GM21717 (cell line): ENCODE measurements at regions not wholly inside any gene's neighbourhood (a gene's known extent, or its start where the extent isn't known, plus 50 kb on each side); places are given as distances from the start of the nearest gene placed in this dataset.

ENCODE experiments used
- ATAC-seq: cut with Tn5 transposase; IDR thresholded peaks from one replicate; pipeline ENCODE4 v1.9.1; 2021; ENCODE audit warnings: mild to moderate bottlenecking, moderate library complexity; ENCODE audit not compliant: unreplicated experiment

- ATAC-seq: no peak
Measured at GRCh38 chr13:50428183-50428877, 413.1 kb downstream of the KCNRG start.

DNA sequence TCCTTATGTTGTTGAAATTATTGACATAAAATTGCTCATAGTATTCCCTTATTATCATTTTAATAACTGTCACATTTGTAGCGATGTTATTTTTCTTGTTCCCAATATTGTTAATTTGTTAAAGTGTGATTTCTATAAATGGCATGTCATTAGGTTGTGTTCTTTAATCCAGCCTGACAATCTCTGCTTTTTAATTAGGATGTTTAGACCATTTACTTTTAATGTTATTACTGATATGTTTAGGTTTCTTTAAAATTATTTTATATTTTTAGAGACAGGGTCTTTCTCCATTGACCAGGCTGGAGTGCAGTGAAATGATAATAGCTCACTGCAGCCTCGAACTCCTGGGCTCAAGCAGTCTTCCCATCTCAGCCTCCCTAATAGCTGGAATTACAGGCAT, 408.5 kb downstream of the DLEU7 start:
- ATAC-seq: no peak

DNA sequence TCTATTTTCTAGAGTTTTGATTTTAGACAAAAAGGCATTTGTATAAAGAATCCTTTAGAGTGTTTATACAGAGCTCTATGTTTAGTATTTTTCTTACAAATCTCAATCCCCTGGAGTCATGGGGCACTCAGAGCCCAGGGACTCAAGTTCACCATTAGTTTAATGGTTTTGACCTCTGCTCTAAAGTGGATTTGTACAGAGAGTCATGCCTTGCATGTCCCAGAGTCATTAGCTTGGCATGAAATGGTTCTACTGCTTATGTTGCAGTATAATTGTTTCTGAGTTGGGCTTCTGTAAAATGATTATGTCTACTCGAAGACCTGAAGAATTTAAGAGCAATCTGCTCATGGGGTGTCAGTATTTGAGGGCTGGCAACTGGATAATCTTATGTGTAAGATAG, 406.2 kb downstream of the DLEU7 start:
- no peak for ATAC-seq

DNA sequence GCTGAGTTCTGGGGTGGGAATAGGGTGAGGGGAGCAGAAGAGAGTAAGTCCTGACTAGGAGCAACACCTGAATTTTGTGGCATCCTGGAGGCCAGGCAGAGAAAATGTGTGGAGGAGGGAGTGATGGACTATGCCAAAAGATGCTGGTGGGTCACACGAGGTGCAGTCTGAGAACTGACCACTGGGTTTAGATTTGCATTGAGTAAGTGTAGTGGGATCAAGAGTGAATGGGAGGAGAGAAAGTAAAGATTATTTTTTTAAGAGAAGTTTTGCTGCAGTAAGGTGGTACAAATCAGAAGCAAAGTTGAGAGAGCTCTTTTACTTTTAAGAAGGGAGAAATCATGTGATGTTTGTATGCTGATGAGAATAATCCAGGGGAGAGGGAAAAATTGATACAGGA, 405.1 kb downstream of the DLEU7 start:
- ATAC-seq: no peak

DNA sequence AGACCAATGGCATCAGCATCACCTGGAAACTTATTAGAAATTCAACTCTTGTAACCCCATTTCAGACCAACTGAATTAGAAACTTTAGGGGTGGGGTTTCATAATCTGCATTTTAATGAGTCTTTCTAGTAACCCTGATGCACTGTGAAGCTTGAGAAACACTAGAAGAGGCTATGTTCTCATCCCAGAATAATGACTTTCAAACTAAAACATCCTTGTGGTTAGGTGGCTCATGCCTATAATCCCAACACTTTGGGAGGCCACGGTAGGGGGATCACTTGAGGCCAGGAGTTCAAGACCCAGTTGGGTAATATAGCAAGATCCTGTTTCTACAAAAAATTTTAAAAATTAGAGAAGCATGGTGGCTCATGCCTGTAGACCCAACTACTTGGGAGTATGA, 402.4 kb downstream of the DLEU7 start:
- ATAC-seq: no peak

DNA sequence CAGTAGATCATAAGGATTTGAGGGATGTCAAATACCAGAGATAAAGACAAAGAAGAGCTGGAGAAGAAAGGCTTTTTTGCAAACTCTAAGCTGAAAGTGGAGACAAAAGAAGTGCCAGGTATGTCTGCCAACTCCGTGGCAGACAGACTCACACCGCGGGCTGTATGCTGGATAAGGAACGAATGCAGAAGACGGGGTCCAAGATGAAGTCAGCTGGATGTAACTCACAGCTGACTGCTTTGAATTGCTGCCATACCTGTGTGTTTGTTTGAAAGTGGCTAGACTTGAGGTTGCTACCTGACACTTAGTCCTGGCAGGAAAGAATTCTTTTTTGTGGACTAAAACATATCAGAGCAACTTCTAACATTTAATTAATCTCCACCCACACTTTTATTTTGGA, 398.8 kb downstream of the DLEU7 start:
- no peak for ATAC-seq

GRCh38 chr13:50446611-50447010, 396.9 kb downstream of the DLEU7 start:
- ATAC-seq: no peak

DNA sequence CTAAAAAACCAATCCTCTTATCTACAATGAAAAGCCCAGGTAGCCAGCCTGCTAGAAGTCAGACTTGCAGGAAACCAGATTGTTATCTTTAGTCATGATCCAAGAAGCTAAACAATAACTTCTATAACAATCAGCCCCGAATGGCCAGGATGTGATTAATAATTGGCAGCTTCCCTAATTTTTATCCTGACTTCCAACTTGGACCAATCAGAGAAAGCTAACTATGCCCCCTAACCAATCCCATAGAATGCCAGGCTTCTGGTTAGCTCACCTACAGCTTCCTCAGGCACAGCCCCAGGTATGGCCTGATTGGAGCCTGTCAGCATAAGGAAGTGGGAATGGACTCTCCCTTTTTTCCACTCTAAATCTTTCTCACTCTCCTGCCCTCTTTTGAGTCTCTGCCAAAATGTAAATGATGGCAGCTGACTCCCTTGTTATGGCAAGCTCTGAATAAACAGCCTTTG, 394.9 kb downstream of the DLEU7 start:
- ATAC-seq: no peak

GRCh38 chr13:50449465-50449864, 394.0 kb downstream of the DLEU7 start:
- no peak for ATAC-seq

- no peak for ATAC-seq
Measured at GRCh38 chr13:50450279-50450678, 393.2 kb downstream of the DLEU7 start.

GRCh38 chr13:50451609-50452008, 391.9 kb downstream of the DLEU7 start:
- ATAC-seq: no peak

DNA sequence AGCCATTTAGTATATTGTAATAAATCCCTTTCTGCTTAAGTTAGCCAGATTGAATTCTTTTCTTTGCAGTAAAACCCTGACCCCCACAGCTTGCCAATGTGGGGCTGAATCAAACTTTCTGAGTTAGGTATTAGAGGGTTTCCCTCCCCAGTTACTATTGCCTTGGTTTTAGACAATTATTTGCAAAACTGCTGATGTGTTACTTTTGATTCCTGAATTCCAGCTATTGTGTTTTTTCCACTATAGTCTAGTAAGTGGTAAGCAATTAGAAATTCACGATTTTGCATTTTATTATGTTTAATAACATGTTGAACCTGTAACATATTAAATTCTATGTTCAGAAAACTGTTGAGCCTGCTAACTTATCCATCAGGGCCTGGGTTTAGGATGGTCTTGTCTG, 391.5 kb downstream of the DLEU7 start:
- no peak for ATAC-seq

DNA sequence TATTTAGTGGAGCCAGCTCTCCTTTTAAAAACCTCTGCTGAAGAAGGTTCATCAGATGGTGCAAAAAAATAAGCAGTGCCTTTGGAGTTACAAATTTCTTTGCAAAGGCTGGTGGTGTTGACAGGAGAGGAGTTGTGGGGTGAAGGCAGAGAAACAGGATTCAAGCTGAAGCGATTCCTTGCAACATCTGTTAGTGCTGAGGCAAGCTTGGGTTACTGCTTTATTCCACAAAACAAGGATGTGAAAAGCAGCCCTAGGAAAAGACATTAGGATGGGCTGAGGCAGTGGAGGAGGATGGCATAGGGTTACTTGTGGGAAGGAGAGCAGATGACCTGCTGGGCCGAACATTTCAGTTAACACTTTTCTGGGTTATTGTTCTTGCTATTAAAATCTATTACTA, 390.7 kb downstream of the DLEU7 start:
- no peak for ATAC-seq

- no peak for ATAC-seq
Measured at GRCh38 chr13:50453188-50453587, 390.3 kb downstream of the DLEU7 start.

DNA sequence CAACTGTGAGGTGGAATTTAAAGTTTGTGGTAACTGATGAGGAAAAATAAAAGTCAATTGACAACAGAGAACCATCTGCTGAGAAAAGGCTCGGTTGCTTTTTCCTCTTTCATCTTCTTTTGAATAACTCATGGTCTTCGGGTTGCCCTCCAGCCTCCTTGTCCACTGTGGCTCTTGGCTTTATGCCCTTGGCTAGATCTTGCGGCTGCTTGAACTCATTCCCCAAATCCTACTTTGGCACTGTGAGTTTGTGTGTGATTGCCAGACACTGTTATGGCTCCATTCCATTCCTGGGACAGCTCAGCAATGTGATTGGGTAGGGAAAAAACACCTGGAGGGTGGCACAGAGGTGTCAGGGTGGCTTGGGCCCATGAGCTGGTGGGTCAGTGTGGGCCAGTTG, 387.4 kb downstream of the DLEU7 start:
- no peak for ATAC-seq

- no peak for ATAC-seq
Measured at GRCh38 chr13:50457415-50458393, 385.8 kb downstream of the DLEU7 start.

GRCh38 chr13:50459046-50459445, 384.4 kb downstream of the DLEU7 start:
- no peak for ATAC-seq

DNA sequence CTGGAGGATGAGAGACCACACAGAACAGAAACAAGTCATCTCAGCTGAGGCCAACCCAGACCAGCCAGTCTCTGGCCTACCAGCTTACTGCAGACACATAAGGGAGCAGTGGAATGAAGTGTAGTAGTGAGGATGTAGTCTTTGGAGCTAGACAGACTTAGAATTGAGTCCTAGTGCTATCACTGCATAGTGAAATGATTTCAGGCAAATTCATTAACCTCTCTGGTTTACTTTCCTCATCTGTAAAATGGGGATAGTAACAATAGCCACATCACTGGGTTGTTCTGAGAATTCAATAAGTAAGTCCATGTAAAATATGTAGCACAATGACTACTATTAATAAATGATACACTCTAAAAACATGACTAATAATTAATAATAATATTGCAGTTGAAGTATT, 383.8 kb downstream of the DLEU7 start:
- no peak for ATAC-seq

- ATAC-seq: no peak
Measured at GRCh38 chr13:50460358-50460757, 383.1 kb downstream of the DLEU7 start.

DNA sequence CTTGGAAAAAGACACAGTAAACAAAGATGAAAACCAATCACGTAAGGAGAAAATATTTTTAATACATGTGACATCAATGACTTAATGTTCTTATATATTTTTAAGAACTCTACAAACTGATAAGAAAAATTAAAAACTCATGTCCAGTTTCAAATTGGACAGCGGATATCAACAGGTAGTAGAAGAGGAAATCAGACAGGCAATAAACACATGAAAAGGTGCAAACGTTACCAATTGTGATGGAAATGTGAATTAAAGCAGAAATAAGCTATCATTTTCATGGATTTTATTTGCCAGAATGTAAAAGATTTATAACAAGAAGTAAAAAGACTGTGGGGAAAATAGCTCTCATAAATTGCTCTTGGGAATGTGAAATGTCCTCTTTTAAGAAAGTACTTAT, 382.3 kb downstream of the DLEU7 start:
- no peak for ATAC-seq

- no peak for ATAC-seq
Measured at GRCh38 chr13:50463719-50464118, 379.8 kb downstream of the DLEU7 start.
